ENCODE measurements at regions not wholly inside any gene's neighbourhood (a gene's known extent, or its start where the extent isn't known, plus 50 kb on each side); places are given as distances from the start of the nearest gene placed in this dataset.
"Not testable (repeated sequence)": the region's sequence is repeated elsewhere in the genome, so short reads cannot be mapped to it uniquely, and the experiment has no call there.

GRCh38 chr2:66113988-66114625 lies 320.8 kb upstream of the MEIS1 start:
- H3K27ac ChIP-seq: no peak overlapping the region
- DNase-seq (ENCODE audit: low read depth, low spot score): no peak

- no peak overlapping the region for H3K27ac ChIP-seq
- no peak for DNase-seq (ENCODE audit: low read depth, low spot score)
These were observed 323.2 kb upstream of the MEIS1 start for GRCh38 chr2:66111706-66112105.

GRCh38 chr2:66110608-66111007 lies 324.3 kb upstream of the MEIS1 start:
- no peak overlapping the region for H3K27ac ChIP-seq
- no peak for DNase-seq (ENCODE audit: low read depth, low spot score)

- no peak overlapping the region for H3K27ac ChIP-seq
- DNase-seq (ENCODE audit: low read depth, low spot score): no peak
These were observed 324.8 kb upstream of the MEIS1 start for GRCh38 chr2:66110086-66110485.

- no peak for DNase-seq (ENCODE audit: low read depth, low spot score)
- H3K27ac ChIP-seq: no peak overlapping the region
These were observed 325.5 kb upstream of the MEIS1 start for GRCh38 chr2:66109419-66109818.

- DNase-seq (ENCODE audit: low read depth, low spot score): no peak
- H3K27ac ChIP-seq: no peak overlapping the region
These were observed 329.7 kb upstream of the MEIS1 start for GRCh38 chr2:66105066-66105753.

GRCh38 chr2:66103581-66103980 lies 331.3 kb upstream of the MEIS1 start:
- H3K27ac ChIP-seq: no peak overlapping the region
- no peak for DNase-seq (ENCODE audit: low read depth, low spot score)

- no peak for DNase-seq (ENCODE audit: low read depth, low spot score)
- H3K27ac ChIP-seq: no peak overlapping the region
These were observed 333.7 kb upstream of the MEIS1 start for GRCh38 chr2:66101206-66101605.

GRCh38 chr2:66095820-66096345 lies 339.0 kb upstream of the MEIS1 start:
- no peak for DNase-seq (ENCODE audit: low read depth, low spot score)
- no peak overlapping the region for H3K27ac ChIP-seq

- DNase-seq (ENCODE audit: low read depth, low spot score); H3K27ac ChIP-seq: not testable (repeated sequence)
These were observed 340.2 kb upstream of the MEIS1 start for GRCh38 chr2:66094689-66095088.

- no peak for DNase-seq (ENCODE audit: low read depth, low spot score)
- H3K27ac ChIP-seq: no peak overlapping the region
These were observed 341.6 kb upstream of the MEIS1 start for GRCh38 chr2:66093371-66093770.

GRCh38 chr2:66084948-66085590 lies 349.9 kb upstream of the MEIS1 start:
- H3K27ac ChIP-seq: no peak overlapping the region
- no peak for DNase-seq (ENCODE audit: low read depth, low spot score)

- H3K27ac ChIP-seq: no peak overlapping the region
- DNase-seq (ENCODE audit: low read depth, low spot score): no peak
These were observed 352.3 kb upstream of the MEIS1 start for GRCh38 chr2:66082581-66082980.

GRCh38 chr2:66080127-66080526 lies 354.8 kb upstream of the MEIS1 start:
- DNase-seq (ENCODE audit: low read depth, low spot score): no peak
- no peak overlapping the region for H3K27ac ChIP-seq

GRCh38 chr2:66073172-66073571 lies 361.8 kb upstream of the MEIS1 start:
- no peak overlapping the region for H3K27ac ChIP-seq
- no peak for DNase-seq (ENCODE audit: low read depth, low spot score)

GRCh38 chr2:66070721-66071602 lies 364.0 kb upstream of the MEIS1 start:
- no peak for DNase-seq (ENCODE audit: low read depth, low spot score)
- H3K27ac ChIP-seq: no peak overlapping the region

GRCh38 chr2:66069937-66070720 lies 364.8 kb upstream of the MEIS1 start:
- H3K27ac ChIP-seq: no peak overlapping the region
- no peak for DNase-seq (ENCODE audit: low read depth, low spot score)

- DNase-seq (ENCODE audit: low read depth, low spot score): no peak
- H3K27ac ChIP-seq: no peak overlapping the region
These were observed 368.9 kb upstream of the MEIS1 start for GRCh38 chr2:66066032-66066431.

- H3K27ac ChIP-seq: no peak overlapping the region
- no peak for DNase-seq (ENCODE audit: low read depth, low spot score)
These were observed 375.6 kb upstream of the MEIS1 start for GRCh38 chr2:66059332-66059731.

GRCh38 chr2:66058675-66059074 lies 376.2 kb upstream of the MEIS1 start:
- no peak overlapping the region for H3K27ac ChIP-seq
- no peak for DNase-seq (ENCODE audit: low read depth, low spot score)

All from epithelial cell of prostate (primary cell).